ENCODE measurements at regions not wholly inside any gene's neighbourhood (a gene's known extent, or its start where the extent isn't known, plus 50 kb on each side); places are given as distances from the start of the nearest gene placed in this dataset.
"Not testable (repeated sequence)": the region's sequence is repeated elsewhere in the genome, so short reads cannot be mapped to it uniquely, and the experiment has no call there.

DNA sequence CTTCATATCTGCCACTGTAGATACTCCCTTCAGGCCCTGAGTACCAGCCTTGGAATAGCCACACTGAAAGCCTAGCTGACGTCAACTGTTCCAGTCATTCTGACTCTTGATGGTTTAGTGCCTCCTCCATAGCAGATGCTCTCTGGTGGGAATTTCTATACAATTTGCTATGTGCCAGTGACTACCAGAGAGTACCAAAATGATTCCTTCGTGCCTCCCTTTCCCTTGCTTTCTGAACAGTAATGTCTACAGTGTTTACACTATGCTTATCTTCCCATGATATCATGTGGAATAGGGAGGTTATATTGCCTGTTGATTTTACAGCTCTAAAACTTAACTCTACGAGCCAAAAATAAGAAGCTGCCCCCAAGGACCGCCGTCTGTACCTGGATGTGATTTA is 109.7 kb upstream of the GMNC start:
- no peak overlapping the region for H3K27ac Mint-ChIP-seq (ENCODE audit: unreplicated experiment)
- DNase-seq (ENCODE audit: low read depth, low spot score), result no peak
- H3K4me1 Mint-ChIP-seq, result peaks cover 5% of the 10 kb centered on the region
- H3K27me3 Mint-ChIP-seq (ENCODE audit: low read depth), result no peaks in the 10 kb centered on the region
- H3K4me3 Mint-ChIP-seq, result no peak overlapping the region
- TF ChIP-seq, protein P1, sequence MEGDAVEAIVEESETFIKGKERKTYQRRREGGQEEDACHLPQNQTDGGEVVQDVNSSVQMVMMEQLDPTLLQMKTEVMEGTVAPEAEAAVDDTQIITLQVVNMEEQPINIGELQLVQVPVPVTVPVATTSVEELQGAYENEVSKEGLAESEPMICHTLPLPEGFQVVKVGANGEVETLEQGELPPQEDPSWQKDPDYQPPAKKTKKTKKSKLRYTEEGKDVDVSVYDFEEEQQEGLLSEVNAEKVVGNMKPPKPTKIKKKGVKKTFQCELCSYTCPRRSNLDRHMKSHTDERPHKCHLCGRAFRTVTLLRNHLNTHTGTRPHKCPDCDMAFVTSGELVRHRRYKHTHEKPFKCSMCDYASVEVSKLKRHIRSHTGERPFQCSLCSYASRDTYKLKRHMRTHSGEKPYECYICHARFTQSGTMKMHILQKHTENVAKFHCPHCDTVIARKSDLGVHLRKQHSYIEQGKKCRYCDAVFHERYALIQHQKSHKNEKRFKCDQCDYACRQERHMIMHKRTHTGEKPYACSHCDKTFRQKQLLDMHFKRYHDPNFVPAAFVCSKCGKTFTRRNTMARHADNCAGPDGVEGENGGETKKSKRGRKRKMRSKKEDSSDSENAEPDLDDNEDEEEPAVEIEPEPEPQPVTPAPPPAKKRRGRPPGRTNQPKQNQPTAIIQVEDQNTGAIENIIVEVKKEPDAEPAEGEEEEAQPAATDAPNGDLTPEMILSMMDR (conservative IDR thresholded peaks at IDR 0.05), result no peak
- no peaks in the 10 kb centered on the region for H3K9me3 Mint-ChIP-seq
- no peaks in the 10 kb centered on the region for H3K36me3 Mint-ChIP-seq (ENCODE audit: low read depth)

DNA sequence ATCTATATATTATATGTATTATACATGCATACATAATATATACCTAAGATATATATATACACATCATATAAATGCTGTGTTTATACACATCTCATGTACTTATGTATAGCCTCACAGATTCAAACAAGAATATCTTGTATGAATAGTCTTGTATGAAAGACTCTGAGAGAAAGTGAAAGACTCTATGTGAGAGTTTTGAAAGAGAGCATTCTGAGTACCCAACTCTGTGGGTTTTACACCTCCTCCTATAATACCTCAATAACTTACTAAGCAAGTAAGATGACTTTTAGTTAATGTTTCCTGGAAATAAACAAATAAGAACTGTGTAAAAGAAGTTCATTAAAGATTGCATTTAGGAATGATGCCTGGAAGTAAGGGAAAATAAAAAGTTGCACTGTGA is 108.1 kb upstream of the GMNC start:
- H3K4me3 Mint-ChIP-seq, result no peak overlapping the region
- peaks cover 5% of the 10 kb centered on the region for H3K4me1 Mint-ChIP-seq
- H3K9me3 Mint-ChIP-seq, result no peaks in the 10 kb centered on the region
- no peak overlapping the region for H3K27ac Mint-ChIP-seq (ENCODE audit: unreplicated experiment)
- no peak for DNase-seq (ENCODE audit: low read depth, low spot score)
- TF ChIP-seq, protein P1 (conservative IDR thresholded peaks at IDR 0.05), result no peak
- H3K27me3 Mint-ChIP-seq (ENCODE audit: low read depth), result no peaks in the 10 kb centered on the region
- H3K36me3 Mint-ChIP-seq (ENCODE audit: low read depth), result no peaks in the 10 kb centered on the region

DNA sequence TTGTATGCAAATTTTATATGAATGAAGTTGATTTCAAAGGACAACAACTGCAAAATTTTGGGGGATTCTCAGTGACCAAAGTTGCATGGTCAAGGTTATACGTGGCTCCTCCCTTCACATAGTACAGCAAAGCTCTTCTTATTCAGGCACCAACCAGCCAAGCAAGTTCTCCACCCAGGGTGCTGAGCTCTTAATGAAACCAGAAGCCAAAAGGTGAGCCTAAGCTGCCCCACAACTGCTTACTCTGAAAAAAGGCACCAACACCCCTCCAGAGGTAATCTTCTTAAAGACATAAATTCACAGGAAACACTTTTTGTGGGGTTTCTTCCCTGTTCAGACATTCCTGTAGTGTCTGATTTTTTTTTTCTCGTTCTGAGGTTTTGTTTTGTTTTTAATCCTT is 106.1 kb upstream of the GMNC start:
- no peak overlapping the region for H3K27ac Mint-ChIP-seq (ENCODE audit: unreplicated experiment)
- H3K9me3 Mint-ChIP-seq, result no peaks in the 10 kb centered on the region

DNA sequence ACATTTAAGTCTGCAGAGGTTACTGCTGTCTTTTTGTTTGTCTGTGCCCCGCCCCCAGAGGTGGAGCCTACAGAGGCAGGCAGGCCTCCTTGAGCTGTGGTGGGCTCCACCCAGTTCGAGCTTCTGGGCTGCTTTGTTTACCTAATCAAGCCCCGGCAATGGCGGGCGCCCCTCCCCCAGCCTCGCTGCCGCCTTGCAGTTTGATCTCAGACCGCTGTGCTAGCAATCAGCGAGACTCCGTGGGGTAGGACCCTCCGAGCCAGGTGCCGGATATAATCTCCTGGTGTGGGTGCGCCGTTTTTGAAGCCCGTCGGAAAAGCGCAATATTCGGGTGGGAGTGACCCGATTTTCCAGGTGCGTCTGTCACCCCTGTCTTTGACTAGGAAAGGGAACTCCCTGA is 102.4 kb upstream of the GMNC start:
- peak; percentile 49 for DNase-seq (ENCODE audit: low read depth, low spot score)
- peak overlapping the region; percentile 94 for H3K4me3 Mint-ChIP-seq
- peak overlapping the region; percentile 96 for H3K27ac Mint-ChIP-seq (ENCODE audit: unreplicated experiment)
- not testable (repeated sequence) for H3K27me3 Mint-ChIP-seq (ENCODE audit: low read depth); H3K4me1 Mint-ChIP-seq; H3K9me3 Mint-ChIP-seq; H3K36me3 Mint-ChIP-seq (ENCODE audit: low read depth)

More for the DNA sequence above, 106.1 kb upstream of the GMNC start:
- Mint-ChIP-seq H3K36me3 (ENCODE audit: low read depth) (no peaks in the 10 kb centered on the region), H3K4me1 (peaks cover 4% of the 10 kb centered on the region), H3K4me3 (no peak overlapping the region), H3K27me3 (ENCODE audit: low read depth) (no peaks in the 10 kb centered on the region)
- TF ChIP-seq, protein P1 (conservative IDR thresholded peaks at IDR 0.05), result no peak
- DNase-seq (ENCODE audit: low read depth, low spot score), result no peak

DNA sequence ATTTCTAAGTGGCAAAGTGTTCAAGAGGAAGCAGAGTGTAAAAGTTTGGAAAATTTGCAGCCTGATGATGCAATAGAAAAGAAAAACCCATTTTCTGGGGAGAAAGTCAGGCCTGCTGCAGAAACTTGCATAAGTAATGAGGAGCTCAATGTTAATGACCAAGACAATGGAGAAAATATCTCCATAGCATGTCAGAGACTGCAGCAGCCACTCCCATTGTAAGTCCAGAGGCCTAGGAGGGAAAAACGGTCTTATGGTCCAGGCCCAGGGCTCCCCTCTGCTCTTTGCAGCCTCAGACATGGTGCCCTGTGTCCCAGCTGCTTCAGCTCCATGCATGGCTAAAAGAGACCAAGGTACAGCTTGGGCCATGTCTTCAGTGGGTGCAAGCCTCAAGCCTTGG is 96.6 kb upstream of the GMNC start:
- H3K36me3 Mint-ChIP-seq (ENCODE audit: low read depth), result no peaks in the 10 kb centered on the region
- H3K4me3 Mint-ChIP-seq, result no peak overlapping the region
- peaks cover 9% of the 10 kb centered on the region for H3K4me1 Mint-ChIP-seq
- no peak overlapping the region for H3K27ac Mint-ChIP-seq (ENCODE audit: unreplicated experiment)
- DNase-seq (ENCODE audit: low read depth, low spot score), result no peak
- H3K9me3 Mint-ChIP-seq, result peaks cover 7% of the 10 kb centered on the region
- no peaks in the 10 kb centered on the region for H3K27me3 Mint-ChIP-seq (ENCODE audit: low read depth)
- TF ChIP-seq, protein P1 (conservative IDR thresholded peaks at IDR 0.05), result no peak

DNA sequence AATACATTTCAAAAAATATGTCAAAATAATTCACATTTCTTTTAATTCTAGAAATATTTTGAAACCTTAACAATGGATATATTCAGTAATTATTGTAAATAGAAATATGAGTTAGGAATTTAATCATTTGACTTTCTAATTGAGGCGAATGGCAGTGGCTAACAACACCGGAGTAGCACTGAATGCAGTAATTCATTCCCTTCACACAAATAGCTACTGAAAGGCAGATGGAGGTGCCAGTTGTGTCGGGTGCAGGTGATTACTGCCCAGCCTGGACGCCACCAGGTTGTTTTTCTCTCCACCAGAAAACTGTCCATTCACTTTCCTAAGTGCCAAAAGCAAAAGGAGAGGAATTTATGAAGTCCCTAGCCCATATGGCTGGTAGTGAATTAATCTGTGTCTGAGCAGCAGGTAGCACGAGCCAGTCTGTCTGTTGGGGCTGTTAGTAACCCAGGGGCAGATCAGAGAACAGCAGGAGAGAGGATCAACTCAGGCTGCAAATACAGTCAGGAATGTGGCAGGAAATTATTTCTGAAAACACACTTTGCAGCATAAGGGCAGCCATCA is 79.3 kb upstream of the GMNC start:
- H3K36me3 Mint-ChIP-seq (ENCODE audit: low read depth), result no peaks in the 10 kb centered on the region
- no peaks in the 10 kb centered on the region for H3K9me3 Mint-ChIP-seq
- no peaks in the 10 kb centered on the region for H3K4me1 Mint-ChIP-seq
- TF ChIP-seq, protein P1 (conservative IDR thresholded peaks at IDR 0.05), result no peak
- no peak for DNase-seq (ENCODE audit: low read depth, low spot score)
- no peak overlapping the region for H3K27ac Mint-ChIP-seq (ENCODE audit: unreplicated experiment)
- H3K27me3 Mint-ChIP-seq (ENCODE audit: low read depth), result no peaks in the 10 kb centered on the region
- no peak overlapping the region for H3K4me3 Mint-ChIP-seq

DNA sequence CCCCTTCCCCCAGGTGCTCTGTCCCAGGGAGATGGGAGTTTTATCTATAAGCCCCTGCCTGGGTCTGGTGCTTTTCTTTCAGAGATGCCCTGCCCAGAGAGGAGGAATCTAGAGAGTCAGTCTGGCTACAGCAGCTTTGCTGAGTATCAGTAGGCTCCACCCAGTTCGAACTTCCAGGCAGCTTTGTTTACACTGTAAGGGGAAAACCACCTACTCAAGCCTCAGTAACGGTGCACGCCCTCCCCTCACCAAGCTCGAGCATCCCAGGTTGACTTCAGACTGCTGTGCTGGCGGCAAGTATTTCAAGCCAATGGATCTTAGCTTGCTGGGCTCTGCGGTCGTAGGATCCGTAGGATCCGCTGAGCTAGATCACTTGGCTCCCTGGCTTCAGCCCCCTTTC is 72.1 kb upstream of the GMNC start:
- H3K36me3 Mint-ChIP-seq (ENCODE audit: low read depth); H3K27me3 Mint-ChIP-seq (ENCODE audit: low read depth); H3K4me1 Mint-ChIP-seq; H3K27ac Mint-ChIP-seq (ENCODE audit: unreplicated experiment); H3K9me3 Mint-ChIP-seq; H3K4me3 Mint-ChIP-seq; DNase-seq (ENCODE audit: low read depth, low spot score): not testable (repeated sequence)
